ENCODE measurements at regions not wholly inside any gene's neighbourhood (a gene's known extent, or its start where the extent isn't known, plus 50 kb on each side); places are given as distances from the start of the nearest gene placed in this dataset.

DNA sequence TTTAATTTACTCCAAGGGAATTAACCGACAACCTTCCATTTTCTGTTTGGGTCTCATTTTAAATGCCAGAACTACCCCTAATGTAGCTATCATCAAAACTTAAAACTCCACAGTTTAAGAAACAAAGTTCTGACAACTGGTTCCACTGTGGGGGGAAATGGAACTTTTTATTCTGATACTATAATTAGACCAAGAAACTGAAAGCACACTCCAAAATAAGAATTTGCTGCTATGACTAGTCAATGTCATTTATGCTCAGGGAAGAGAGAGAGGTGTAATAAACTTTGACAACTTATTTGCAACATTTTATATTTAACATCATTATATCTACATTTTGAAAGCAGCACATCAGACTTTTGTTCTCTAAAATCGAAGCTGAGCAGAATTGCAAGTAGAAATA, 169.2 kb downstream of the ANXA2 start:
- TF ChIP-seq POLR2A (IDR thresholded peaks at IDR 0.05; ENCODE audit: low read depth, low read length) (no peak), POLR2AphosphoS5 (IDR thresholded peaks at IDR 0.05; ENCODE audit: low read depth, low read length) (no peak), TAF1 (IDR thresholded peaks at IDR 0.05; ENCODE audit: borderline replicate concordance, low read depth, low read length) (no peak)
